GM19043 (cell line): ENCODE measurements at regions not wholly inside any gene's neighbourhood (a gene's known extent, or its start where the extent isn't known, plus 50 kb on each side); places are given as distances from the start of the nearest gene placed in this dataset.
"Not testable (repeated sequence)": the region's sequence is repeated elsewhere in the genome, so short reads cannot be mapped to it uniquely, and the experiment has no call there.

Source experiments
- ATAC-seq: cut with Tn5 transposase; IDR thresholded peaks from one replicate; pipeline ENCODE4 v1.9.1; 2021; ENCODE audit warnings: low read depth; ENCODE audit not compliant: unreplicated experiment

- ATAC-seq, result no peak
These were observed 166.8 kb upstream of the CARMIL1 start for GRCh38 chr6:25112322-25112773.

GRCh38 chr6:25113436-25113835 is 165.7 kb upstream of the CARMIL1 start:
- no peak for ATAC-seq

DNA sequence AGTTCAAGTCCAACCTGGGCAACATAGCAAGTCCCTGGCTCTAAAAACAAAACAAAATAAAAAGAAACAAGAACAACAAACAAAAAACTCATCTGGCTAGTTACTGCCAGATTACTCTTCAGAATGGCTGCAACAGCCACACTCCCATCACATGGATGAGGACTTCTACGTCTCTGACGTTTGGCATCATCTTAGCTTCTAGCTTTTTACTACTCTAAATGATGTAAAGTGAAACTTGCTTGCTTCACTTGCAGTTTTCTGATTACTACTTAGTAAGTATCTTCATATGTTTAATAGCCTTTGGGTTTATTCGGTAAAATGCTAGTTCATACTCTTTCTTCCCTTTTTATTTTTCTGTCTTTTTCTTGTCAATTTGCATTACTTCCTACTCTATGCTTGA is 161.1 kb upstream of the CARMIL1 start:
- no peak for ATAC-seq

- ATAC-seq, result no peak
These were observed 158.0 kb upstream of the CARMIL1 start for GRCh38 chr6:25121186-25121585.

DNA sequence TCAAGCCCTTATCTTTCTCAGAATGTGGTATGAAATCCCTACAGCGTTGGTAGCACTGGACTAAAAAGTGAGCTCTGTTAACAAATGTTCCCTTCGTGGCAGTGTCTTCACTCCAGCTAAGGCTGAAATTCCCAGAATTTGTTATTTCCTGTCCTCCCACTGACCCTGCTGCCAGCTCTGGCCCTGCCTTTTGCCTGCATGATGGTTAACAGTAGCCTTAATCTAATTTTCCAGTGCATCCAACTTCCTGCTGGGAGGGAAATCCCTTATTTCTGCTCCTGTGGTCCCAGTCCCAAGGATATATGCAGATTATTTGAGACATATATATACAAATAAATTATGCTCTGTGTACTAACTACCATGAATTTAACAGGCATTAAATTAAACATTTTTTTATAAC is 157.2 kb upstream of the CARMIL1 start:
- ATAC-seq, result no peak

GRCh38 chr6:25122622-25123237 is 156.4 kb upstream of the CARMIL1 start:
- ATAC-seq, result no peak

DNA sequence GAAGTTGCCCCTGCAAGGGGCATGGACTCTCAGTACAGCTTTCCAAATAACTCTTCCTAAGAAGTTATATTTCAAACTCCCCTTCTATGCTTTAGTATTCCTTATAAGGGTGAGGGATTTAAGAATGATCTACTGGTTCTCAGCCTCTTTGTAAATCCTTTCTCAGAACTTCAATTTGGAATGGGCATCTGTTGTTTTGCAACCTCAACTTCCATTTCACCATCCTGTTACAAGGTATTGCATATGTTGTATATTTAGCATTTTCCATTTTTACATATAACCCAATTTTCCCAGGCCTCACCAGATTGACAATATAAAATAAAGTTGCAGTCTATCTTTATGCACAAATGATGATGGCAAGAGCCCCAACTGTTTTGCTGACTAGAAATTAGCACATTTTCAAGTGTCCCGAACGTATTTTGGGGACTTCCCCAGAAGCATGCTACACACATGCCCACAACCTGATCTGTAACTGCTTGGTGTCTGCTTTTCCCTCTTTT is 154.9 kb upstream of the CARMIL1 start:
- ATAC-seq, result no peak

- ATAC-seq, result no peak
These were observed 153.4 kb upstream of the CARMIL1 start for GRCh38 chr6:25125736-25126135.

GRCh38 chr6:25127076-25127837 is 151.9 kb upstream of the CARMIL1 start:
- no peak for ATAC-seq

GRCh38 chr6:25130518-25130917 is 148.7 kb upstream of the CARMIL1 start:
- no peak for ATAC-seq

GRCh38 chr6:25132934-25133333 is 146.2 kb upstream of the CARMIL1 start:
- ATAC-seq, result no peak

GRCh38 chr6:25133568-25133967 is 145.6 kb upstream of the CARMIL1 start:
- ATAC-seq, result no peak

DNA sequence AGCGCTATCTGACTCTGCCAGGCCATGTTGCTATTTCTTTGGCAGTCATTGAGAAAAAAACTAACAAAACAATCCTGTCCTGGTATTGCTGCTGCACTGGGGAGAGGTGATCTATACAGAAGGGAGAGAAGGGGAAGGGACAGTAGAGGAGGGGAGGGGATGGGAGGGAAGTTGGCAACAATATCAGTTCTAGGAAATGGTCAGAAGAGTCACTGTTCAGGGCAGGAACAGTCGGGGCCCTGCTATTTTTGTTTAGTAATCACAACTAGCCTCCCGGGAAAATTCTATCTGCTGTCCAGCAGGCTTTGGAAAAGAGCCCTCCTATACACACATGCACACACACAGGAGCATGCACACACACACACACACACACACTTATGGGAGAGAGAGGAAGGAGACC is 142.3 kb upstream of the CARMIL1 start:
- no peak for ATAC-seq

DNA sequence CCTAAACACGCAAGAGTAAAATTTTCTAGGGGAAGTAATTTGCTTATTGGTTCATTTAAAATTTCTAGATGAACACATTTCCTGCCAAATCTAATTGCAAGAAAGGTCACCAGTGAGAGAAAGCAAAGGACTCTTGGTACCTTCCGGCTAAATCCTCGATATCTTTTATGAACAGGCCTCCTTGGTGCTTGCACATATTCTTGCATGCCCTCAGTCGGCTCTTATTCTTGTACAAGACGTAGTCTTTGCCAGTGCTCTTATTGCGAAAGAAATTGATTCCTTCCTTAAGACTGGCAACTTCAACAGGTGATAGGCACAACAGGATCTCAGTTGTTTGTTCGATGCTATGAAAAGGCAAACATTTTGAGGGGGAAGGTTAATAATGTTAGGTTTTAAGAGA is 141.7 kb upstream of the CARMIL1 start:
- no peak for ATAC-seq

- no peak for ATAC-seq
These were observed 141.3 kb upstream of the CARMIL1 start for GRCh38 chr6:25137916-25138232.

DNA sequence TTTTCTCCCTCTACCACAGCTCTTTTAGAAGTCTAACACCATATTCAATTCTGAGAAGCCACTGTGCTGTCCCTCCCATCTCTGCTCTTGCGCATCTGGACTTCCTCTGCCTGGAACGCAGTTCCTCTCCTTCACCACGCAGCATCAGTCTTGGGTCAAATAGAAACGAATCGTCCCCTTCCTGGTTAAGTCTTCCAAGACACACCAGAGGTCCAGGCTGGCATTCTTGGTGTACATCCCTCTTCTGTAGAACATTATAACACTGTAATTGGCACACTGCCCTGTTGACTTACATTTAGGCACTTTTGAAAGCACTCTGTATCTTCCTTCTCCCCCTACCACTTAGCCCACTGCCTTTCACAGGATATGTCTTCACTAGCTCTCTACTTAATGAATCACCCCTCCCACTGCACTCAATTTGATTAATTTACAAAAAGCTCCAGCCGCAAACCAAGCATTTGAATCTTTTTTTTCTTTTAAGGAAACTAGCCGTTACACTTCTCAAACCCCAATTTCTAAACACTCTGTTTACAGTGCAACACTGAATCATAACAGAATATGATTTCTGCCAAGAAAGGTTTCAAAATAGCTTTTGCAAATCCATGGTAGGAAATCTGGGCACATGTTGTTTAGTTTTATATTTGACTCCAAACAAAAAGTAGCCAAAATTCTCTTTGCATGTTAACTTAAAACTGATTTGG is 140.8 kb upstream of the CARMIL1 start:
- peak; percentile 88 for ATAC-seq

DNA sequence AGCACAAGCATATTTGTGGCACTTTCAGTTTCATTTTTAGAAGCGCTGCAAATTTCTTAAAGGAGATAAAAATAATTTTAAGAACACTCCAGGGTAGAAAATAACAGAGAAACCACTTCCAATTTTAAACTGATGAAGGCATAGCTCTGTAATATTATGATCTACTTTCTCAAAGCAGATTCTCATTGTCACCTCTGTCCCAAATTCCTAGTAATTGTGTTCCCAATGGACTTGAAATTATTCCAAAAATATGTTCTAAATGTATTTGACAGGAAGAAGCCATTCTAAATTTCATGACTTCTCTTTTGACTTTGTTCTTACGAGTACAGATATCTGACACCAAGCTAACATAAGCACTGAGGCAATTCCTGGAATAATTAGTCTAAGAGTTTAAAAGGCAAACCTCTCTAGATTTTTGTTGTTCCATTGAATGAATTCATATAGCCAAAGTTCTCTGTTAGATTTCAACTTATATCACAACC is 140.2 kb upstream of the CARMIL1 start:
- no peak for ATAC-seq

GRCh38 chr6:25139608-25140007 is 139.6 kb upstream of the CARMIL1 start:
- ATAC-seq, result not testable (repeated sequence)

DNA sequence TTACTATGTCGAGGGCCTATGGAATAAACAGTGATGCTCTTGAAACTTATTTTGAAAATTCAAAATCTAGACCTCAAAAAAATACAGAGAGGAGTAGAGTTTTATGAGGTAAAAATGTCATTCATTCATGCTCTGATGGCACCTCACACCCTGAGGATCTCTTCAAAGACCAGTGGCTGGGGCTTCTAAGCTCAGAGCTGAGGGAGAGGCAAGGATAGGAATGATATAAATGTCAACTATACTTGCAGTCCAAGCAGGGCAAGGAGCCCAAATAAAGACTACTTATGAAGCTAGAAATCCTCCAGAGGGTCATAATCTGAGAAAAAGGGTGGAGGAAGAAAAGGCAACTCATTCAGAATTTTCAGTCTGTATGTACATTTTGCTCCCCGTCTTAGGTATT is 136.7 kb upstream of the CARMIL1 start:
- ATAC-seq, result no peak

DNA sequence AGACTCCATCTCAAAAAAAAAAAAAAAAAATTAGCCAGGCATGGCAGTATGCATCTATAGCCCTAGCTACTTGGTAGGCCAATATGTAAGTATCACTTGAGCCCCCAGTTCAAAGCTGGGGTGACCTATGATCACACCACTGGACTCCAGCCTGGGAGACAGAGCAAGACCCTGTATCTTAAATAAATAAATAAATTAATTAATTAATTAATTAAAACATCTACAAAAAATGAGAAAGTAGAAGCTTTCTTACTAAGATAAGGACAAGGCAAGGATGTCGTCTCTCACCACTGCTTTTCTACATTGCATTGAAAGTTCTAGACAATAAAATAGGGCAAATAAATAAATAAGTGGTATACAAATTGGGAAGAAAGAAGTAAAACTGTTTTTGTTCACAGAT is 134.3 kb upstream of the CARMIL1 start:
- no peak for ATAC-seq

GRCh38 chr6:25147223-25147622 is 132.0 kb upstream of the CARMIL1 start:
- ATAC-seq, result peak; percentile 99
